ENCODE measurements at regions not wholly inside any gene's neighbourhood (a gene's known extent, or its start where the extent isn't known, plus 50 kb on each side); places are given as distances from the start of the nearest gene placed in this dataset.

DNA sequence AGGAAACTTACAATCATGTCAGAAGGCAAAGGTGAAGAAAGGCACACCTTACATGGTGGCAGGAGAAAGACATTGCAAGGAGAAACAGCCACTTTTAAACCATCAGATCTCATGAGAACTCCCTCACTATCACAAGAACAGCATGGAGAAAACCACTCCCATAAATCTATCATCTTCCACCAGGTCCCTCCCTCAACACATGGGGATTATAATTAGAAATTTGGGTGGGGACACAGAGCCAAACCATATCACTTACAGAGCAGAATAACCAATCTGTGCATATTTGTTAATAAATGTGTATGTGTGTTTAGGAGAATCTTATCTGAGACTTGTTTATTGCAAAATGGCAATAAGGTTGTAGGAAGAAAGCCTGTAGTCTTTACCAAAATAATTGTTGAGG, 205.2 kb upstream of the ANO3 start:
- TF ChIP-seq, protein P1, sequence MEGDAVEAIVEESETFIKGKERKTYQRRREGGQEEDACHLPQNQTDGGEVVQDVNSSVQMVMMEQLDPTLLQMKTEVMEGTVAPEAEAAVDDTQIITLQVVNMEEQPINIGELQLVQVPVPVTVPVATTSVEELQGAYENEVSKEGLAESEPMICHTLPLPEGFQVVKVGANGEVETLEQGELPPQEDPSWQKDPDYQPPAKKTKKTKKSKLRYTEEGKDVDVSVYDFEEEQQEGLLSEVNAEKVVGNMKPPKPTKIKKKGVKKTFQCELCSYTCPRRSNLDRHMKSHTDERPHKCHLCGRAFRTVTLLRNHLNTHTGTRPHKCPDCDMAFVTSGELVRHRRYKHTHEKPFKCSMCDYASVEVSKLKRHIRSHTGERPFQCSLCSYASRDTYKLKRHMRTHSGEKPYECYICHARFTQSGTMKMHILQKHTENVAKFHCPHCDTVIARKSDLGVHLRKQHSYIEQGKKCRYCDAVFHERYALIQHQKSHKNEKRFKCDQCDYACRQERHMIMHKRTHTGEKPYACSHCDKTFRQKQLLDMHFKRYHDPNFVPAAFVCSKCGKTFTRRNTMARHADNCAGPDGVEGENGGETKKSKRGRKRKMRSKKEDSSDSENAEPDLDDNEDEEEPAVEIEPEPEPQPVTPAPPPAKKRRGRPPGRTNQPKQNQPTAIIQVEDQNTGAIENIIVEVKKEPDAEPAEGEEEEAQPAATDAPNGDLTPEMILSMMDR (conservative IDR thresholded peaks at IDR 0.05; ENCODE audit: low read depth, low read length): no peak
- TF ChIP-seq EZH2 (IDR thresholded peaks at IDR 0.05; ENCODE audit: borderline replicate concordance, low read depth, low read length, poor library complexity, severe bottlenecking): no peak
